Upper lobe of left lung (tissue), 4 donors: ENCODE measurements at regions not wholly inside any gene's neighbourhood (a gene's known extent, or its start where the extent isn't known, plus 50 kb on each side); places are given as distances from the start of the nearest gene placed in this dataset.

Experiments used
- CTCF ChIP-seq, 6 experiments: fragments of 450-650 bp in 4 of 6; fragments of 200-600 bp in 2 of 6; sonication (generic) in 2 of 6; IDR thresholded peaks; one replicate each; pipeline ENCODE4 v1.5.1; 2016 to 2019; ENCODE audit warnings: antibody characterized with exemption in 6 of 6
- POLR2A ChIP-seq, 4 donors: fragments of 450-650 bp; IDR thresholded peaks; one replicate each; pipeline ENCODE4 v1.5.1; 2016 to 2017; ENCODE audit warnings: antibody characterized with exemption in 4 of 4, mild to moderate bottlenecking in 2 of 4

- no peak for TF ChIP-seq CTCF (IDR thresholded peaks at IDR 0.05)
- no peak for TF ChIP-seq POLR2A (IDR thresholded peaks at IDR 0.05)
Observed at GRCh38 chr11:130779267-130779666, 137.0 kb downstream of the SNX19 start.
